Gastrocnemius medialis (tissue), 4 donors: ENCODE measurements at regions not wholly inside any gene's neighbourhood (a gene's known extent, or its start where the extent isn't known, plus 50 kb on each side); places are given as distances from the start of the nearest gene placed in this dataset.
"Not testable (repeated sequence)": the region's sequence is repeated elsewhere in the genome, so short reads cannot be mapped to it uniquely, and the experiment has no call there.

Experiments used
- CTCF ChIP-seq, 5 experiments: fragments of 450-650 bp in 3 of 5; fragments of 200-600 bp in 2 of 5; sonication (generic) in 2 of 5; IDR thresholded peaks in 4 of 5; conservative IDR thresholded peaks in 1 of 5; 1 replicate in 4 of 5; 2 replicates in 1 of 5; pipeline ENCODE4 v1.5.1; 2016 to 2019; ENCODE audit warnings: antibody characterized with exemption in 5 of 5, mild to moderate bottlenecking in 3 of 5, moderate library complexity in 3 of 5
- POLR2A ChIP-seq, 2 donors: fragments of 450-650 bp; IDR thresholded peaks; one replicate each; pipeline ENCODE4 v1.6.1; 2017; ENCODE audit warnings: antibody characterized with exemption in 2 of 2, mild to moderate bottlenecking in 2 of 2, moderate library complexity in 2 of 2

GRCh38 chr22:23497889-23498288, 82.2 kb downstream of the IGLL1 start:
- not testable (repeated sequence) for TF ChIP-seq CTCF (IDR thresholded peaks at IDR 0.05 in 4 of 5, conservative IDR thresholded peaks at IDR 0.05 in 1 of 5); POLR2A (IDR thresholded peaks at IDR 0.05)
